D721Med (cell line): ENCODE measurements at regions not wholly inside any gene's neighbourhood (a gene's known extent, or its start where the extent isn't known, plus 50 kb on each side); places are given as distances from the start of the nearest gene placed in this dataset.

Source experiments
- DNase-seq: peaks from one replicate; pipeline ENCODE4 v3.0.0; 2011; ENCODE audit warnings: low spot score; ENCODE audit not compliant: insufficient read length
- FAIRE-seq: peaks from 2 replicates; lab custom pipeline; 2011; peaks lifted over from hg19 to GRCh38; lab: Jason Lieb, UNC
- TF ChIP-seq, protein P1 (sequence below): IDR thresholded peaks from 2 replicates; pipeline ENCODE4 v1.5.1; 2012; ENCODE audit warnings: mild to moderate bottlenecking, control low read depth; ENCODE audit not compliant: insufficient read depth; ENCODE audit errors: missing control alignments

DNA sequence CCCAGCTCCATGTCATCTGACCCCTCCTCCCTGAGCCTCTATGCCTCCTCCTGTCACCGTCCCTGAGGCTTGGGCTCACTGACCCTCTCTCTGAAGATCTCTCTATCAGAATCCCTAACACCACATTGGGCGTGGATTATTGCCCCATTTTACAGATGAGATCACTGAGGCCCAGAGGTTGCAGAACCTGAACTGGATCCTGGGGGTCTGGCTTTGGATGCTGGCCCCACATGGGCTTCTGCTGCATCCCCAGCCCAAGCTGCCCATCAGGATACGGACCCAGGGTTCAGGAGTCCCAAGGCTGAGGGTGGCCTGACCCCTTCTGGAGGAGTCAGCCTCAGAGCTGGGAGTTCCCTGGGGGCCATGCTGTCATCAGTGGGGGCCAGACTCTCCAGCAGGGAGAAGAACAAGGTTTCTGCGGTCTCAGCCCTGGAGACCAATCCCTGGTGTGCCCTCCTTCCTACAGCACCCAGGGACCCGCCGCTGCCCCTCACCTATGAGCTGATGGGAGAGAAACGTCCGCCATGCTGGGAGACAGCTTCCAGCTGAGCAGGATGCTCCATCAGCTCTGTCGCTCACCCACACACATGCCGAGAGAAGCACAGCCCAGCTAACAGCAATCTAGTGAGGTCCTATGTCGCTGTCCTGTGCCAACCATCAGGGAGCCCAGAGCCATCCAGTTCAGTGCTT is 273.1 kb downstream of the UACA start:
- no peak for FAIRE-seq
- no peak for DNase-seq

DNA sequence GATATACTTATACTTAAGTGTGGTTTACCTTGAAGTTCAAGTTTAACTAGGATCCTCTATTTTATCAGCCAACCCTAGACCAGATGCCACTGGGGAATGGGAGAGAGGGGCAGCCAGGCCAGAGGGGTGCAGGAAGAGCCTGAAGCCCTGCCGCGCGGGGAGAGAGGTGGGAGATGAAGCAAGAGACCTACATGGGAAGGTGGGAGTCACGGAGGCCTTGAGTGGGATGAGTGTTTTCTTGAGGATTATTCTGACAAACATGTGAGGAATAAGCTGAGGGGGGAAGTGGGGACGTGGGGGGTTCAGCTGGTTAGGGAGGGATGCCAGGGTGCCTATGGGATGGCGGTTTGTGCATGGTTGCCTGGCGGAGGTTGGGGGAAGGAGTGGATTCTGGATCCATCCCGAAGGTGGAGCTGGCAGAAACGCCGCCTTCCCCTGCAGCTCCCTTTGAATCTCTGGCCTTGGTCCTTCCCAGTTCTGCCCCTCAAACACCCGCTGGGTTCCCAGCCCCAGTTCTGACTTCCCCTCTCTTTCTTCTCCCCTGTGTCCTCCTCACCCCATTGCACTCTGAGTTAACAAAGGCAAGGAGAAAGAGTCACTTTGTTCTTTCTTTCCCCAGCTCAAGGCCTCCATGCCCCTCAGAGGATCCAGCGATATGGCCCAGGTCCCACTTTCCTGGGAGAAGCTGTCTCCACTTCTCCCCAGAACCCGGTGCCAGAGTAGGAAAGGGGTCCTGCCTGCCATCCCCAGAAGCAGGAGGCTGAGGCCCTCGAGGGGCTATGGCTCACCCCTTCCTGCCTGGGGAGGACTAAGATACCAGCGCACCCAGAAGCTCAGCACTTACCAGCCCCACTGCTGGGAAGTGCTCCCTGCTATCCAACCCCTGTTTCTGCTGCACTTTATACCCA is 274.2 kb downstream of the UACA start:
- FAIRE-seq (no peak), DNase-seq (no peak)
- TF ChIP-seq, protein P1, sequence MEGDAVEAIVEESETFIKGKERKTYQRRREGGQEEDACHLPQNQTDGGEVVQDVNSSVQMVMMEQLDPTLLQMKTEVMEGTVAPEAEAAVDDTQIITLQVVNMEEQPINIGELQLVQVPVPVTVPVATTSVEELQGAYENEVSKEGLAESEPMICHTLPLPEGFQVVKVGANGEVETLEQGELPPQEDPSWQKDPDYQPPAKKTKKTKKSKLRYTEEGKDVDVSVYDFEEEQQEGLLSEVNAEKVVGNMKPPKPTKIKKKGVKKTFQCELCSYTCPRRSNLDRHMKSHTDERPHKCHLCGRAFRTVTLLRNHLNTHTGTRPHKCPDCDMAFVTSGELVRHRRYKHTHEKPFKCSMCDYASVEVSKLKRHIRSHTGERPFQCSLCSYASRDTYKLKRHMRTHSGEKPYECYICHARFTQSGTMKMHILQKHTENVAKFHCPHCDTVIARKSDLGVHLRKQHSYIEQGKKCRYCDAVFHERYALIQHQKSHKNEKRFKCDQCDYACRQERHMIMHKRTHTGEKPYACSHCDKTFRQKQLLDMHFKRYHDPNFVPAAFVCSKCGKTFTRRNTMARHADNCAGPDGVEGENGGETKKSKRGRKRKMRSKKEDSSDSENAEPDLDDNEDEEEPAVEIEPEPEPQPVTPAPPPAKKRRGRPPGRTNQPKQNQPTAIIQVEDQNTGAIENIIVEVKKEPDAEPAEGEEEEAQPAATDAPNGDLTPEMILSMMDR = no peak

More for the DNA sequence above, 273.1 kb downstream of the UACA start:
- TF ChIP-seq, protein P1 = no peak

DNA sequence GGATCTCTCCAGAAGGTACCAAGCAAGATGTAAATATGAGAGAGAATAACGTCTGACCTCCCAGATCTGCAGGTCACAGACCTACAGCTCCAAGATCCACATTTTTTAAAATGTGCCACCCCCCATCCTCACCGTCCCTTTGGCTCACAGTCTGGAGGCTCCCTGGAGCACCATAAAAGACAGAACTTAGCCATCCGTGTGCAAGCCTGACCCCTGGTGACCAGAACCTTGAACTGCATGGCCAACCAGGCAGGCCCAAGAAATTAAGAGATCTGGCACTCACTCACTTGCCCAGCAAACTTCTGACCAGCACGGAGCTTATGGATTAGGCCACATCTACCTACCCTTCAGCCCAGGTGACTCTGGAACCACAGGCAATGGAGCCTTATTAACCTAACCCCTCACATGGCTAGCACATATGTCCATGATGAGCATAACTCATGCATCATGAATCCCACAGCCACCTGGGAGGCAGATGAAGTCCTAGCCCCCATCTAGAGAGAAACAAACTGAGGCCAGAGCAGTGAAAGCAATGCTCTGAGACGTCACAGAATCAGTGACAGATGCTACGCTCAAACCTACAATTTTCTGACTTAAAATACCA is 275.3 kb downstream of the UACA start:
- TF ChIP-seq, protein P1 = peak; percentile 96
- no peak for FAIRE-seq

DNA sequence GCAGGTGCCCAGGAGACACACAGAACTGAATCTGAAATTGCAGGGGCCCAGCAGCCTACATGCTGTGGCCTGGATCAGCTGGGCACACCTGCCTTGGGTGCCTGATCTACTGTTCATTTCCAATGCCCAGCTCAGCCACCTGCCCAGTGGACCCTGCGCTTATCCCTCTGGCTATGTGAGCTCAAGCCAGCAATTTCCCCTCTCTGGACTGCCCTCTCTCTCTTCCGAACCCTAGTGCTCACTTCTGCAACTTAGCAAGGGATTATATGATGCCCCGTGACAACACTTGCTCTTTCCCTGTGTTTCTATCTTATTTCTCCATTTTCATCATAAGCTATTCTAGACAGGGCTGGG is 276.0 kb downstream of the UACA start:
- DNase-seq (no peak), FAIRE-seq (no peak)
- TF ChIP-seq, protein P1 = no peak

More for the DNA sequence above, 275.3 kb downstream of the UACA start:
- DNase-seq = peak; percentile 83

DNA sequence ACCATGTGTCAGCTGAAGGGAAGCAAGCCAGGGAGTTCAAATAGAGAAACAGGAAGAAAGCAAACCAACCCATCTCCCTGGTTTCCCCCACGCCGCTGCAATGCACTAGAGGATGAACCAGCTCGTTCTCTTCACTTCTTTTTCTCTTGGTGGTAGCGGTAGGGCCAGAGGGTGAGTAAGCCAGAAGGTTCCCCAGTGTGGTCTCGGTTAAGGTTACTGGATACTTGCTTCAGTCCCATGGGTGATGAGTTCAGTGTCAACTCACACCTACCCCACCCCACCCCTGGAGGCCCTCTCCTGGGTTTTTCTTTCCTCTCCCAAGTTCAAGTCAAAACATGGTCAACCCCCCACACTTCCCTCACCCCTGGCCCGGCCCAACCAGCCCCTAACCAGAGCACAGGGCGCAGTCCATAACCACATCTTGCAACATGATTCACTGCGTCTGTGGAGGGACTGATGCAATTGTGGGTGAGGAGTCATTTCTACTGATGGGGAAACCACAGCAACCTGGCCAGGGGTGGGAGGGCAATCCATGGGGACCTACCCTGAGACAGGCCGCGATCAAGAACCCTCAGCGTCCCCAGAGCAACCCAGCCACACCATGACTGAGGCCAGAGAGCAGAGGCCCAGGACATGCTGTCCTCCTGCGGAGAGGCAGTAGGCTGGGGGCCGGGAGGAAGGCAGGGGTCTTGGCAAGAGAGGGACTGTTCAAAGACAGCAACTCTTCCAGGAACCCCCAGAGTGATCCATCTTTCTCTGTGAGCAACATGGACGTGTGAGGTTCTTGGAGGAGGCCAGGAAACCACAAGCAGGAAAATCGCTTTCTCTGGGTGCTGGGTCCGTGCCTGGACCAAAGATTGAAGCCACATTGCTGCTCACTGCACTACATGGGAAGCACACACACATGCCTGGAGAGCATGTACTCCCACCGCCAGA is 276.6 kb downstream of the UACA start:
- FAIRE-seq (no peak), DNase-seq (no peak)
- TF ChIP-seq, protein P1 = no peak

DNA sequence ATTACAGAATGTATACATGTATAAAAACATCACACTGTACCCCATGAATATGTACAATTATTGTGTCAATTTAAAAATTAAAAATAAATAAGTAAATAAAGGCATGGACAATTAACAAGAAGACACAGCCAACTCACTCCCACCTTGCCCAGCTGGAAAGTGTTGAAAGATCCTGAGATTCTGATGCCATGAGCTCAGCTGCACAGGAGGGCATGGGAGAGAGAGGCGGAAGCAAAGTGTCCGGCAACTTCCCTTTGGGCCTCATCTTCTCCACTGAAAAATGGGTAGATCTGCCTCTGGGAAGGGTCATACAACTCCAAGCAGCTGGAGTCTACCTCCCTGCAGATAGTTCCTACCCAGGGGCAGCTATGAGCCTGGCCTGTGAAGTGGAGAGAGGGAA is 277.3 kb downstream of the UACA start:
- no peak for FAIRE-seq
- TF ChIP-seq, protein P1 = no peak
- DNase-seq = no peak
